Calu3 (cell line): ENCODE measurements at regions not wholly inside any gene's neighbourhood (a gene's known extent, or its start where the extent isn't known, plus 50 kb on each side); places are given as distances from the start of the nearest gene placed in this dataset.
"Not testable (repeated sequence)": the region's sequence is repeated elsewhere in the genome, so short reads cannot be mapped to it uniquely, and the experiment has no call there.

Source experiments
- BruUV-seq: library from RNA; stranded (reverse); fragments of 400-500 nt; replicated peaks from 2 replicates; lab custom pipeline; 2021; lab: Mats Ljungman, UMichigan
- CTCF ChIA-PET: fragments of 300-600 bp; sonication (Branson Sonifier 250); formaldehyde crosslinking; loops from one replicate; lab custom pipeline; 2022; ENCODE audit warnings: antibody characterized with exemption; lab: Charles Lee
- DNase-seq: peaks from one replicate; pipeline ENCODE4 v3.0.0; 2022
- H3K27ac Mint-ChIP-seq: one replicate; pipeline ENCODE4 v1.8.0; 2022; ENCODE audit warnings: mixed read lengths; ENCODE audit not compliant: unreplicated experiment
- H3K27me3 Mint-ChIP-seq: one replicate; pipeline ENCODE4 v1.8.0; 2022; ENCODE audit warnings: mixed read lengths; ENCODE audit not compliant: unreplicated experiment
- H3K36me3 Mint-ChIP-seq: one replicate; pipeline ENCODE4 v1.8.0; 2022; ENCODE audit warnings: mild to moderate bottlenecking, moderate library complexity, mixed read lengths; ENCODE audit not compliant: insufficient read depth, unreplicated experiment
- H3K4me1 Mint-ChIP-seq: one replicate; pipeline ENCODE4 v1.8.0; 2022; ENCODE audit warnings: mild to moderate bottlenecking, low read depth, mixed read lengths; ENCODE audit not compliant: unreplicated experiment
- H3K4me3 Mint-ChIP-seq: one replicate; pipeline ENCODE4 v1.8.0; 2022; ENCODE audit warnings: mild to moderate bottlenecking, low read depth, moderate library complexity, mixed read lengths; ENCODE audit not compliant: unreplicated experiment
- H3K9me3 Mint-ChIP-seq: one replicate; pipeline ENCODE4 v1.8.0; 2022; ENCODE audit warnings: low read depth, mixed read lengths; ENCODE audit not compliant: unreplicated experiment
- CTCF ChIP-seq: fragments of 200-600 bp; IDR thresholded peaks from one replicate; pipeline ENCODE4 v1.8.0; 2022; ENCODE audit warnings: antibody characterized with exemption; ENCODE audit not compliant: unreplicated experiment
- intact Hi-C: fragments of 100-400 bp; cut with micrococcal nuclease; formaldehyde crosslinking; loops from one replicate; pipeline ENCODE4 v1.10.0; 2022; ENCODE audit not compliant: unreplicated experiment

GRCh38 chr21:7933923-7934322, 2587.5 kb upstream of the TPTE start:
- no peak overlapping the region for H3K27ac Mint-ChIP-seq
- peaks cover 93% of the 10 kb centered on the region for H3K9me3 Mint-ChIP-seq

DNA sequence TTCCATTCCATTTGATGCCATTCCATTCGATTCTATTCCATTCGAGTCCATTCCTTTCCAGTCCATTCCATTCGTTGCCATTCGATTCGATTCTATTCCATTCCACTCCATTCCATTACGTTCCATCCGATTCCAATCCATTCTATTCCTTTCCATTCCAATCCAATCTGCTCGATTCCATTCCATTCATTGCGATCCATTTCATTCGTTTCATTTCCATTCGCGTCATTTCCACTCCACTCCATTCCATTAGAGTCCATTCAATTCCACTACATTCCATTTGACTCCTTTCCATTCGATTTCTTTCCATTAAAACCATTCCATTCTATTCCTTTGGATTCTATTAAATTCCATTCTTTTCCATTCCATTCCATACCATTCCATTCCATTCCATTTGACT, 2584.1 kb upstream of the TPTE start:
- H3K9me3 Mint-ChIP-seq, result peaks cover 97% of the 10 kb centered on the region
- H3K4me1 Mint-ChIP-seq, intact Hi-C loops, DNase-seq, H3K27ac Mint-ChIP-seq, H3K4me3 Mint-ChIP-seq, H3K36me3 Mint-ChIP-seq, CTCF ChIA-PET, BruUV-seq, H3K27me3 Mint-ChIP-seq: not testable (repeated sequence)

More at GRCh38 chr21:7933923-7934322, 2587.5 kb upstream of the TPTE start:
- Mint-ChIP-seq H3K4me1 (no peaks in the 10 kb centered on the region), H3K36me3 (no peaks in the 10 kb centered on the region), H3K27me3 (no peaks in the 10 kb centered on the region), H3K4me3 (no peak overlapping the region)
- intact Hi-C loops, result no loop called here
- TF ChIP-seq CTCF, result no peak
- no TSS peak for BruUV-seq
- DNase-seq, result no peak
- CTCF ChIA-PET, result no interaction called here

DNA sequence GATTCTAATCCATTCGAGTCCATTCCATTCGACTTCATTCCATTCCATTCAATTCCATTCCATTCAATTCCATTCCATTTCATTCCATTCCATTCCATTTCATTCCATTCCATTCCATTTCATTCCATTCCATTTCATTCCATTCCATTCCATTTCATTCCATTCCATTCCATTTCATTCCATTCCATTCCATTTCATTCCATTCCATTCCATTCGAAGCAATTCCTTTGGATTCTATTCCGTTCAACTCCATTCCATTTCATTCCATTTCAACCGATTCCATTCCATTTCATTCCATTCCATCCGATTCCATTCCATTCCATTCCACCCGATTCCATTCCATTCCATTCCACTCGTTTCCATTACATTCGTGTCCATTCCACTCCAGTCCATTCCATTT, 2583.2 kb upstream of the TPTE start:
- BruUV-seq, DNase-seq, H3K4me3 Mint-ChIP-seq, H3K36me3 Mint-ChIP-seq, H3K4me1 Mint-ChIP-seq, H3K27me3 Mint-ChIP-seq, intact Hi-C loops, CTCF ChIA-PET, H3K27ac Mint-ChIP-seq: not testable (repeated sequence)
- H3K9me3 Mint-ChIP-seq, result peaks cover 97% of the 10 kb centered on the region

DNA sequence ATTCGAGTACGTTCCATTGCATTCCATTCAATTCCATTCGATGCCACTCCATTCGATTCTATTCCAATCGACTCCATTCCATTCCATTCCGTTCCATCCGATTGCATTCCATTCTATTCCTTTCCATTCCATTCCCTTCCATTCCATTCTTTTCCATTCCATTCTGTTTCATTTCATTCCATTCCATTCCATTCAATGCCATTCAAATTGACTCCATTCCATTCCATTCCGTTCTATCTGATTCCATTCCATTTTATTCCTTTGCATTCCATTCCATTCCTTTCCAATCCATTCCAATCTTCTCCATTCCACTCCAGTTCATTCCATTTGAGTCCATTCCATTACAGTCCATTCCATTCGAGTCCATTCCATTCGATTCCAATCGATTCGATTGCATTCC, 2580.0 kb upstream of the TPTE start:
- intact Hi-C loops, DNase-seq: not testable (repeated sequence)

GRCh38 chr21:7942219-7942618, 2579.2 kb upstream of the TPTE start:
- CTCF ChIA-PET, H3K4me1 Mint-ChIP-seq, H3K4me3 Mint-ChIP-seq, DNase-seq, intact Hi-C loops, H3K27me3 Mint-ChIP-seq, H3K36me3 Mint-ChIP-seq, H3K27ac Mint-ChIP-seq, BruUV-seq: not testable (repeated sequence)
- H3K9me3 Mint-ChIP-seq, result peaks cover 98% of the 10 kb centered on the region

More for the DNA sequence above, 2580.0 kb upstream of the TPTE start:
- BruUV-seq, H3K27ac Mint-ChIP-seq, H3K4me1 Mint-ChIP-seq, H3K27me3 Mint-ChIP-seq, H3K4me3 Mint-ChIP-seq, CTCF ChIA-PET, H3K36me3 Mint-ChIP-seq: not testable (repeated sequence)
- H3K9me3 Mint-ChIP-seq, result peaks cover 97% of the 10 kb centered on the region

GRCh38 chr21:7943534-7943933, 2577.8 kb upstream of the TPTE start:
- H3K4me1 Mint-ChIP-seq, BruUV-seq, intact Hi-C loops, H3K27ac Mint-ChIP-seq, H3K4me3 Mint-ChIP-seq, H3K27me3 Mint-ChIP-seq, CTCF ChIA-PET, H3K36me3 Mint-ChIP-seq, DNase-seq: not testable (repeated sequence)
- H3K9me3 Mint-ChIP-seq, result peaks cover 98% of the 10 kb centered on the region

- CTCF ChIA-PET, result no interaction called here
- no peak for TF ChIP-seq CTCF
- no peaks in the 10 kb centered on the region for H3K36me3 Mint-ChIP-seq
- DNase-seq, result no peak
- no TSS peak for BruUV-seq
- intact Hi-C loops, result no loop called here
- no peak overlapping the region for H3K4me3 Mint-ChIP-seq
- peaks cover 97% of the 10 kb centered on the region for H3K9me3 Mint-ChIP-seq
- H3K4me1 Mint-ChIP-seq, result no peaks in the 10 kb centered on the region
- no peaks in the 10 kb centered on the region for H3K27me3 Mint-ChIP-seq
- H3K27ac Mint-ChIP-seq, result no peak overlapping the region
Measured at GRCh38 chr21:7947422-7947821, 2574.0 kb upstream of the TPTE start.

- H3K27ac Mint-ChIP-seq, H3K4me3 Mint-ChIP-seq, CTCF ChIA-PET, DNase-seq, H3K36me3 Mint-ChIP-seq, H3K4me1 Mint-ChIP-seq, intact Hi-C loops, BruUV-seq, H3K27me3 Mint-ChIP-seq: not testable (repeated sequence)
- H3K9me3 Mint-ChIP-seq, result peaks cover 98% of the 10 kb centered on the region
Measured at GRCh38 chr21:7948727-7949126, 2572.7 kb upstream of the TPTE start.

- CTCF ChIA-PET, BruUV-seq, intact Hi-C loops, H3K27me3 Mint-ChIP-seq, H3K4me3 Mint-ChIP-seq, DNase-seq, H3K4me1 Mint-ChIP-seq, H3K36me3 Mint-ChIP-seq, H3K27ac Mint-ChIP-seq: not testable (repeated sequence)
- H3K9me3 Mint-ChIP-seq, result peaks cover 95% of the 10 kb centered on the region
Measured at GRCh38 chr21:7949882-7950281, 2571.5 kb upstream of the TPTE start.
